Common myeloid progenitor, CD34-positive (primary cell): ENCODE measurements at regions not wholly inside any gene's neighbourhood (a gene's known extent, or its start where the extent isn't known, plus 50 kb on each side); places are given as distances from the start of the nearest gene placed in this dataset.

Experiments
- CTCF ChIA-PET: fragments of 350-600 bp; sonication (Branson Sonifier 250); formaldehyde crosslinking; loops from one replicate; lab custom pipeline; 2021; ENCODE audit warnings: antibody characterized with exemption; lab: Charles Lee
- POLR2A ChIA-PET: fragments of 350-600 bp; sonication (Branson Sonifier 250); formaldehyde crosslinking; loops from one replicate; lab custom pipeline; 2021; ENCODE audit warnings: antibody characterized with exemption; lab: Charles Lee
- DNase-seq, 3 donors: peaks; one replicate each; pipeline versions ENCODE4 v3.0.0 to v3.0.0-alpha.2; 2013
- H3K27ac ChIP-seq, 2 experiments: 1 replicate in 1 of 2; 2 replicates in 1 of 2; pipeline ENCODE4 v1.7.0; 2013; ENCODE audit warnings: inconsistent platforms in 2 of 2, low read length in 2 of 2, mild to moderate bottlenecking in 2 of 2, low read depth in 1 of 2, moderate library complexity in 1 of 2; ENCODE audit not compliant: severe bottlenecking in 2 of 2, insufficient read depth in 1 of 2, poor library complexity in 1 of 2
- H3K27me3 ChIP-seq, 5 experiments: replicated peaks in 2 of 5; 1 replicate in 3 of 5; 2 replicates in 2 of 5; pipeline versions ENCODE4 v1.6.1 to v1.7.0; 2013; ENCODE audit warnings: low read length in 4 of 5, mild to moderate bottlenecking in 2 of 5, moderate library complexity in 2 of 5, inconsistent platforms in 1 of 5; ENCODE audit not compliant: insufficient read depth in 5 of 5, control insufficient read depth in 4 of 5
- H3K36me3 ChIP-seq, 4 experiments: 1 replicate in 2 of 4; 2 replicates in 2 of 4; pipeline versions ENCODE4 v1.6.1 to v1.7.0; 2013; ENCODE audit warnings: low read length in 3 of 4, control low read depth in 1 of 4, mild to moderate bottlenecking in 1 of 4; ENCODE audit not compliant: control insufficient read depth in 4 of 4, insufficient read depth in 4 of 4
- H3K4me1 ChIP-seq, 4 experiments: 1 replicate in 3 of 4; 2 replicates in 1 of 4; pipeline versions ENCODE4 v1.6.1 to v1.7.1; 2013; ENCODE audit warnings: low read length in 3 of 4, mild to moderate bottlenecking in 3 of 4, control low read depth in 1 of 4, inconsistent platforms in 1 of 4, moderate library complexity in 1 of 4; ENCODE audit not compliant: control insufficient read depth in 4 of 4, insufficient read depth in 4 of 4; ENCODE audit errors: control extremely low read depth in 1 of 4
- H3K4me3 ChIP-seq, 7 experiments: 1 replicate in 4 of 7; 2 replicates in 3 of 7; pipeline versions ENCODE4 v1.5.1 to v1.7.0; 2013; ENCODE audit warnings: mild to moderate bottlenecking in 7 of 7, low read length in 6 of 7, moderate library complexity in 6 of 7, inconsistent platforms in 2 of 7, low read depth in 2 of 7, control low read depth in 1 of 7; ENCODE audit not compliant: insufficient read depth in 4 of 7, control insufficient read depth in 1 of 7; ENCODE audit errors: extremely low read depth in 1 of 7
- H3K9me3 ChIP-seq, 5 experiments: 1 replicate in 4 of 5; 2 replicates in 1 of 5; pipeline versions ENCODE4 v1.6.1 to v1.7.1; 2013; ENCODE audit warnings: low read length in 4 of 5, mild to moderate bottlenecking in 2 of 5, inconsistent platforms in 1 of 5, low read depth in 1 of 5, moderate library complexity in 1 of 5; ENCODE audit not compliant: control insufficient read depth in 4 of 5, insufficient read depth in 2 of 5; ENCODE audit errors: control extremely low read depth in 1 of 5
- WGBS: methylation state at CpG from one replicate; pipeline ENCODE4 v1.1.5; 2013; ENCODE audit not compliant: insufficient coverage; 5-methylcytosine and 5-hydroxymethylcytosine counted together

DNA sequence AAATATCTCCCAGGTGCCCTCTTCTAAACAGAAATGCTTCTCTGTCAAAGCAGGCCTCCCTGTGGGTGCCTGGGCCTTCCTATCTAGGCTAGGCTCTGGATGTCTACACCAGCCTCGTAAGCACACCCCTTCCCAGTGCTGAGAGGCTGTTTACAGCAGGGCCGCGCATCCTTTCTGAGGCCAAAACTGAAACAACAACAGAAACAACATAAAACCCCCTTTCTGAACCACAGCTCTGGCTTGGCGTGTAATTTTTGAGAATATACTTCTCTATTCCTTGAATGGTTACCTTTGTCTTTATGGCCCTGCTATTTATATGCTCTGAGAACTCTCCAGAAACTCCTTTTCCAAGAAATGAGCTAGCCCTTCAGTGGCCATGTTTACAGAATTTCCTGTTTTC lies 118.4 kb downstream of the BCL2L11 start:
- ChIA-PET POLR2A (no interaction called here), CTCF (no interaction called here)
- Histone ChIP-seq H3K9me3 (peaks cover 0 to under 1% (median 0%) of the 10 kb centered on the region in 5 experiments), H3K4me3 (no peak overlapping the region), H3K27ac (no peak overlapping the region), H3K4me1 (peaks cover 0 to 9% (median 0%) of the 10 kb centered on the region in 4 experiments), H3K27me3 (no peaks in the 10 kb centered on the region), H3K36me3 (peaks cover 0 to 3% (median under 1%) of the 10 kb centered on the region in 4 experiments)
- 100% methylated on average over 4 of the region's 4 CpGs for WGBS
- no peak for DNase-seq

DNA sequence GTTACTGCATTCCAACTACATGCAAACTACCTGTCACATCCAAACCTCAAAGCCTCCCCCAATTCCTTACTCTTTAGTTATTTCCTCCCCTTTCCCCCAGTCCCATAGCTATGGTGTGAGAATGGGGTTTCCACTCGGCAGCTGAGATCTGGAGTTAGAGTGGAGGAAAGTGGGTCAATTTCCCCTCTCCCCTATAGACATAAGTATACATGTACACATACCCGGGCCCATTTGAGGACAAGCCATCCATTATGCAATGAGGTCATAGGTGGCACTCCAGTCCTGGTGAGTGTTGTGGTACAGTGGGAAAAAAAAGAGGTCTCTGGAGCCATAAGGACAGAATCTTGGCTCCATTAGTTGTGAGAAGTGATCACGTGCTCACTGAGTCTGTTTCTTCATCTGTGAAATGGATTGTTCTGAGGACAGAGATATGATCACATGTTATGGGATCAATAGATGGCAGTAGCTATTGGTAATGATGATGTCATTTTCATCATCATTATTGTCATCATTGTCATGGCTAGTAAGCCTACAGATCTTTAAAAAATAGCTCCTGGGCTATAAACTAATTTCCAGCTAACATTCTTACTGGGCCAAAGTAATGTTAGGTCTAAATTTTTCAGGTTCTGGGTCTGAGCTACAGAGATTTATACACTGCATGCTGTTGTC lies 119.0 kb downstream of the BCL2L11 start:
- Histone ChIP-seq H3K36me3 (peaks cover 0 to 3% (median under 1%) of the 10 kb centered on the region in 4 experiments), H3K4me3 (no peak overlapping the region), H3K27ac (no peak overlapping the region), H3K4me1 (peaks cover 0 to 9% (median 0%) of the 10 kb centered on the region in 4 experiments), H3K27me3 (no peaks in the 10 kb centered on the region), H3K9me3 (no peaks in the 10 kb centered on the region)
- ChIA-PET CTCF (no interaction called here), POLR2A (no interaction called here)
- DNase-seq, result no peak
- 100% methylated on average over 1 of the region's 3 CpGs for WGBS

DNA sequence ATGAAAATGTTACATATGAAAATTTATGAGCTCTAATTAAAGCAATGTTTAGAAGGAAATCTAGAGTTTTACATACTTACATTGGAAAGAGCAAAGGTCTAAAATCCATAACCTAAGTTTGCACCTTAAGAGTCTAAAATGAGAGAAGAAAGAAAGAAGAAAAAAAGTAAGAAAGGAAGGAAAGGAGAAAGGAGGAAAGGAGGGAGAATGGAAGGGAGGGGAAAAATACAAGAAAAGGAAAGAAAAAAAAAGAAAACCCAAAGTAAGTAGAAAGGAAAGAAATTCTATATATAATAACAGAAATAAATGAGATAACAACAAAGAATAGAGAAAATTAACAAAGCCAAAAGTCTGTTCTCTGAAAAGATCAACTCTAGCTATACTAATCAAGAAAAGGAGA lies 122.6 kb downstream of the BCL2L11 start:
- no peak for DNase-seq
- ChIA-PET CTCF (interaction anchor here (1.6 kb wide), 1 partner anchor 9 kb away, joined by 3 read pairs; no protein-coding TSS in a partner anchor), POLR2A (no interaction called here)
- Histone ChIP-seq H3K4me3 (no peak overlapping the region), H3K27me3 (no peaks in the 10 kb centered on the region), H3K4me1 (peaks cover 0 to 9% (median 0%) of the 10 kb centered on the region in 4 experiments), H3K9me3 (no peaks in the 10 kb centered on the region), H3K27ac (no peak overlapping the region), H3K36me3 (peaks cover 0 to 13% (median 1%) of the 10 kb centered on the region in 4 experiments)

DNA sequence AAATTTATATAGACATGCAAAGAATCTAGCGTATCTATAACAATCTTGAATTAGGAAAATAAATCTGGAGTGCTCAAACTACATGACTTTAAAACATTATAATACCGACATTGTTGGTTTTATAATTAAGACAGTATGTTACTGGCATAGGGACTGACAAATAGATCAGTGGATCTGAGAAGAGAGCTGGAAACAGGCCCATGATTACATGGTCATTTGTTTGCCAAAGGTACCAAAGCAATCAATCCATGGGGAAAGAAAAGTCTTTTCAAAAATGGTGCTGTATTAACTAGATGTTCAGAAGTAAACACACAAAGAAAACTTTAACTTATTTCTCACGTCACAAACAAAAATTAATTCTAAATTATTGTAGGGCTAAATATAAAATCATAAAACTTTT lies 124.2 kb downstream of the BCL2L11 start:
- no peak for DNase-seq
- WGBS, result no CpG with 5 or more reads among the region's 3 CpGs
- H3K36me3 ChIP-seq, result peaks cover 0 to 16% (median 1%) of the 10 kb centered on the region in 4 experiments
- no peak overlapping the region for H3K27ac ChIP-seq
- no peaks in the 10 kb centered on the region for H3K27me3 ChIP-seq
- ChIA-PET CTCF (no interaction called here), POLR2A (no interaction called here)
- H3K4me3 ChIP-seq, result no peak overlapping the region
- H3K4me1 ChIP-seq, result no peaks in the 10 kb centered on the region
- H3K9me3 ChIP-seq, result no peaks in the 10 kb centered on the region

DNA sequence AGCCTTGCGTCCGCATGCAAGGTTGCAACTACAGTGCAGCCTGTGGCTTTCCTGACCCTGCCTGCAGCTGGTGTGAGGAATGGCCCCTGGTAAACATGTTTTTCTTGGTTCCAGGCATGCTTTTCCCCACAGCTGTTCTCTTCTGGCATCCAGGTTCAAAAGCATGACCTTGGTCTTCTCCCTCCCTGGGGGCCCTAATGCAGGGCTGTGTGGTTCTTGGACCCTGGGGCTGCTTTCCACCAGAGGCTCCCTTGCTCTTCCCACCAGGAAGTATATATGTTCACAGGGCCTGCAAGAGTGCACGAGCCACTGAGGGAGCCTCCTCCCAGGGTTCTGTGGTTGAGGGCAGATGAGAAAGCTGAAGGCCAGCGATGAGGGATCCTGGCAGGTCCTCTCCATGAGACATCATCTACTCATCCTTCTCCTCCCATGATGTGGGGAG lies 125.9 kb downstream of the BCL2L11 start:
- CTCF ChIA-PET, result no interaction called here

DNA sequence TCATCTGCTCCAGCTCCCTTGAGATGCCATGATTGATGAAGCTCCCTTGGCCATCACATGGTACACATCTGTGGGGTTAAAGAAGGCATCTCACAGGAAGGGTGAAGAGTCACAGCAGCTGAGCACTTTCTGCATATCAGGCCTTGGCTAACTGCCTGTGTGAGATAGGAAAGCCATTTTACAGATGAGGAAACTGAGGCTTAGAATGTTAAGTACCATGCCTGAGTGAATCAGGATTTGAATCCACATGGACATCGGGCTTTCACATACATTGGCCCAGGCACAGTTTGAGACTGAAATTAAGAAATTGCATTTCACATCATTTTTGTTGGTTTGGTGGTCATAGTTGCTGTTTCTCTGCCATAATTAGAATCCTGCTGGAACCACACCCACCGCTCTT lies 126.8 kb downstream of the BCL2L11 start:
- DNase-seq, result no peak
- Histone ChIP-seq H3K27me3 (no peaks in the 10 kb centered on the region), H3K4me1 (no peaks in the 10 kb centered on the region), H3K27ac (no peak overlapping the region), H3K36me3 (peaks cover 0 to 16% (median 1%) of the 10 kb centered on the region in 4 experiments), H3K9me3 (peaks cover 0 to 1% (median 0%) of the 10 kb centered on the region in 5 experiments), H3K4me3 (no peak overlapping the region)
- ChIA-PET POLR2A (no interaction called here), CTCF (no interaction called here)
- 86% methylated on average over 2 of the region's 2 CpGs for WGBS

More for the DNA sequence above, 125.9 kb downstream of the BCL2L11 start:
- H3K36me3 ChIP-seq, result peaks cover 0 to 16% (median 1%) of the 10 kb centered on the region in 4 experiments
- DNase-seq, result no peak
- H3K9me3 ChIP-seq, result peaks cover 0 to 1% (median 0%) of the 10 kb centered on the region in 5 experiments
- no peaks in the 10 kb centered on the region for H3K27me3 ChIP-seq
- H3K4me3 ChIP-seq, result no peak overlapping the region
- H3K4me1 ChIP-seq, result no peaks in the 10 kb centered on the region
- POLR2A ChIA-PET, result no interaction called here
- 77% methylated on average over 3 of the region's 4 CpGs for WGBS
- H3K27ac ChIP-seq, result no peak overlapping the region

DNA sequence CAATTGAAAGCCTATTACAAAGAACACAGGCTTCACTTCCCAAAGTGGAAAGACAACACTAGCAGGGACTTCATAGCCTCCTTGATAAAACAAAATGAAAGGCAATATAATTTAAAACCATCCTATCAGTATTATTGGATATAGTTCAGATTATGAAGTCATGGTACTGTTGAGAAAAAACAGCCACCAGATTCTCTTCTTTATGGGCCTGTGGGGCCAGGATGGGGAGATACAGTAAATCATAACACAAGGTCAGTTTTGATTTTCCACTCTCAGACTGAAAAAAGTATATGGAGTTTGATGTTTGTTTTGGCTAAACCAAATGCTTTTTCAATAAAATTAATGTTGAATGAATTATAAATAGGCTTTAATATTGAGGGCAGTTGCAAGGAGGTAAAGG lies 129.1 kb downstream of the BCL2L11 start:
- ChIA-PET POLR2A (no interaction called here), CTCF (no interaction called here)
- Histone ChIP-seq H3K27me3 (no peaks in the 10 kb centered on the region), H3K4me3 (no peak overlapping the region), H3K4me1 (no peaks in the 10 kb centered on the region), H3K27ac (no peak overlapping the region), H3K9me3 (peaks cover 0 to 1% (median 0%) of the 10 kb centered on the region in 5 experiments), H3K36me3 (peaks cover 0 to 16% (median 1%) of the 10 kb centered on the region in 4 experiments)
- no peak for DNase-seq
